ENCODE measurements at regions not wholly inside any gene's neighbourhood (a gene's known extent, or its start where the extent isn't known, plus 50 kb on each side); places are given as distances from the start of the nearest gene placed in this dataset.

DNA sequence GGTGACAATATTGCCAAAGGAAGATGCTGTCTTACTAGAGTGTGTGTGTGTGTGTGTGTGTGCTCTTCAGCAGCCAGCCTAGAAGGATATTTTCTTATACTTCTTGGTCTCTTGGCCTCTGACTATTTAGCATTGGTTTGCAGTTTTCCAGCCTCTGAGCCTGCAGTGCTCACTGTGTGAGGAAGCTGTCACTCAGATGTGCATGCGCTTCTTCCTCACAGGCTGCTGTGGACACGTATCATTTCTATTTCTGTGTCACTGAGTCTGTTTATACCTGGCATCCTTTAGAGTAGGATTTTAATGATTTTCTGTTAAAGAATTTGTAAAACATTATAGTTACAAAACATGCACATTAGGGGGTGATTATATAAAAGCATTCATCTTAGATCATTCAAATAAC, 83.3 kb downstream of the ALDH8A1 start:
- DNase-seq, result no peak

DNA sequence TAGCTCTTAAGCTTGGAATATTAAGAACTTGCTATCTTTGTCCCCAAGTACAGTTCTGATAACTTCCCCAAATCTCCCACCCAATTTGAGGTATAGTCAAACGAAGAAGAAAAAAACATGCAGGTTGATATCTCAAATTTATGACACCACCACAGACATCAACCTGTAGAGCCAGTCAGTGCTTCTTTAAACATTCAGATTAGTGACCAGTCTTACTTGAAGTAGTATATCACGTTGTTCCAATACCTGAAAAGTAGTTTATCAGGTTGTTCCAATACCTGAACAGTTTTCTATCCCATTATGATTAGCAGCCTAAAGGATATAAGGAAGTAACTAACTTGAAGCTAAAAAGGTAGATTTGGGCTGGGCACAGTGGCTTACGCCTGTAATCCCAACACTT, 85.3 kb downstream of the ALDH8A1 start:
- no peak for DNase-seq

DNA sequence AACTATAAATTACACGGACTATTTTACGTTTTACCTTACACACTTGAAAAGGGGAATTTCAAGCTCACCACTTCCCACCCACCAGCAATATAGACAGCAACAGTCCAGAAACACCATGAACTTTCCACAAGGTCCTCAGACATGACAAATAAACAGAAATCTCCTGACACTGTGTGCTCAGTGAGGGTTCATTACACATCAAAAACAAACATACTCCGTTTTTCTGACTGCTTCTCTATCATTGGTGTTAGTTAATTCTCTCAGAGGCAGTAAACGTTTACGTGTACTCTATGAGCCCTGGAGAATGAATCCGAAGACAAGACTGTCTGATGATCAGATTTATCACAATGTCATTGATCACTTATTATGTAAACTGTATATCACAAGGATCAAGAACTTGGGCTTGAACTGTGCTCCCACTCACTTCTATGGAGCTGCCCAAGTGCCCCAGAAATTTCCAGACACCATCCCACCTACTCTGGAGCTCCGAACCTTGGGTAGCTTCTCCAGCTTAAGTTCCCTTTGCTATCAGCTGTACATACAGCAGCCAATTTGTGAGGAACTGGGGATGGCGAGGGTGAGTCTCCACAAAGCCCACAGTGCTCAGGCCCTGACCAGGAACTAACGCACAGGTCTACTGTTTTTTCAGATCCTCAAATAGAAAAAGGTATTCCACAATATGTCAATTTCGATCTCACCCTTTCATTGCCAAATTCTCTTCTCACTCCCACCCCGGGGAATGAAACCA, 86.0 kb downstream of the ALDH8A1 start:
- DNase-seq, result no peak

DNA sequence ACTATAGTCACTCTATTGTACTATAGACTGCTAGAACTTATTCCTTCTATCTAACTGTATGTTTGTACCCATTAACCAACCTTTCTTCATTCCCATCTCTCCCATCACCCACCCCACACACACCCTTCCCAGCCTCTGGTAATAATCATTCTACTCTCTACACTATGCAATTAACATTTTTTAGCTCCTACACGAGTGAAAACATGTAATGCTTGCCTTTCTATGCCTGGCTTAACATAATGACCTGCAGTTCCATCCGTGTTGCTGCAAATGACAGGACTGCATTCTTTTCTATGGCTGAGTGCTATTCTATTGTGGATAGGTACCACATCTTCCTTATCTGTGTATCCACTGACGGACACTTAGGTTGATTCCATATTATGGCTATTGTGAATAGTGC, 95.5 kb downstream of the ALDH8A1 start:
- no peak for DNase-seq

DNA sequence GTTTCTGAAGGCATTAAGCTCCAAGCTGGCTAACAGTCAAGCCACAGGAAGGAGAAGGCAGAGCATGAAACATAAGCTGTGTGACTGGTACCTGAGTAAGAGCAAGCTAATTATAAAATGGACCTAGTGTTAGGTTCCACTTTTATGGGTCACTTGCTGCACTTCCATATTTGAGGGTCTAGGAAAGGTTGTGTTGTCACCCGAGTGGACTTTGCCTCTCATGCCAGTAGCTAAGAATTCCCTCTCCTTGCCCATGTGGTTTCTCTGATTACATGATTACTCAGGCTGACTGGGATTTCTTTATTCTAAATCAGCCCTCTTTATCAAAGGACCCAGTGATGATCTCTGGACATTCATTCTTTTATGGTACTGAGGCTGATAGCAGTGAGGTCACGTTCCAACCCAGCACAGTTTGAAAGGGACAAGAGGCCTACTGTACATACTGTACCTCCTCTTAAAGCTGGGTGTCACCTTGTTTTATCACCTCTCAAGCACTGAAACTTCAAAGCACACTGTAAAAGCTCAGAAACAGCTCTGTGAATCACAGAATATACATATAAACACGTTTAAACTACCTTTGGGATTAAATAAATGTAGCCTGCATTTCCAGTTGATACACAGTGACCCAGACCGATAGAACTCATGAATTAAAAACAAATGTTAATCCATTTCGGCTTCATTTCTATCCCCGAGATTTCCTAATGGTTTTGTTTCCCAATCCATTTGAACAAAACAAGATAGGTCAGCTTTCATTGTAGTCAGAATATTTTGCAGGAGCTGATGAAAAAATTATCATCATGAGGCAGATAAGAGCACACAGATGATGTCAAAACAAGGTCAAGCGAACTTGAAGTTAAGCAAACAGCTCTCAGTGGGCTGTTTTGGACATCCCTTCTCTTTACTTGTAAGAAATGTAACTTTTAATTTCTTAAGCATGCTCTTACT, 96.5 kb downstream of the ALDH8A1 start:
- no peak for DNase-seq

DNA sequence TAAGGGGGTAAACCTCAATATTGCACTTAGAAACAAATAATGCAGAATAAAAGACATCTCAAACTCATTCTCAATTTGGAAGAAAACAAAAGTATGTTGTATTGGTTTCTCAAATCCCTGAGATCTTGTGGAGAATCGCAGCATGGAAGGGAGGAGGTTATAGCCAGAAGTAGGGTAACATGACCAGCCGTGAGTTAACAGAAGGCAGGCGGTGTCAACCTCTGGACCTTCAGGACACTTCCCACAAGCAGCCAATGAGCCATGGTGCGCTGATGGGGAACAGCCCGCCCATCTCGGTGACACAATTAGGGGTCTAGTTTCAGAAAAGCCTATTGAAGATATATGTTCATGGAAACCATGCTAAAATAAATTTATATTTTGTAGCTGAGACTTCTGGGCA, 98.4 kb downstream of the ALDH8A1 start:
- no peak for DNase-seq

DNA sequence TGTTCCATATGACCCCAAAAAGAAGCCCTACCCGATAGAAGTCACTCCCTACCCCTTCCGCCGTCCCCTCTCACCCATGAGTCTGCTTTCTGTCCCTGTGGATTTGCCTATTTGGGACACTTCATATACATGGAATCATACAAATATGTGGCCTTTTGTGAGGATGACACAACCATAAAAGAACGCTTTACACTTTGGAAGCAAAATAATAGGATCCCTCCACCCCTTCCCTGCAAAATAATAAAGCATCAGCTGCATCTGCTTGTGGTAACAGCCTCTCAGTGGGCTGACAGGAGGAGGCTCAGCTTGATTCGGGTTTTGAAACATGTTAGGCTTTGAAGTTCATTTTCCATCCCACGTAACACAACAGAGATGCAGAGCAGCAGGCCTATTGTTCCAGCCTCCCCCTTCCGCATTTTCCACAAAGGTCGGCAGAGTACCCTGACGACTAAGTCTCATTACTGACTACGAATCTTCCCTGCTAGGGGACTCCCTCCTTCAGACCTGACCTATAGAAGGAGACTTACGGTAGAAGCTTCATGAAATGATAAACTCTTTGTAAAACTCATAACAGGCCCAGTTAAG, 99.1 kb downstream of the ALDH8A1 start:
- DNase-seq, result no peak

DNA sequence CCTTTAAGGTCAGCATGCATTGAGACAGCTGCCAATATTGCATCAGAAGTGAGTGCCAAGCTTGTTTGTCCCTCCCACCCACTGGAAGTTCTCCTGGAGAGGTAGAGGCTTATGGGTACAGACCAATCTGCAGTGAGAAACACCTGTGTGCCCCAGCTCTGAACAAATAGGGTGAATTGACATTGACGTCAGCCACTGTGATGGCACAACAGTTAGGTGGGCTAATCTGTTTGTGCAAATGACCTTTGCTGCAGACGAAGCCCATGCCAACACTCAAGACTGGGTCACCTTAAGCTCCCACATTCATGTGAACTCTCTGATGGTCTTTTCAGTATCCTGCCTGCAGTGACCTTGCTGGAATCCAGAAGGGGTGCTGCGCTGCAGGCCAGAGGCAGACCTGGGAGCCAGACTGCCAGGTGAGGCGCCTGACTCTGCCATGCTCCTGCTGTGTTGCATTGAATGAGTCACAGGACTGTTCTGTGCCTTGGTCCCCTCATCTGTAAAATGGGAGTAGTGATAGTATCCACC, 99.9 kb downstream of the ALDH8A1 start:
- no peak for DNase-seq

DNA sequence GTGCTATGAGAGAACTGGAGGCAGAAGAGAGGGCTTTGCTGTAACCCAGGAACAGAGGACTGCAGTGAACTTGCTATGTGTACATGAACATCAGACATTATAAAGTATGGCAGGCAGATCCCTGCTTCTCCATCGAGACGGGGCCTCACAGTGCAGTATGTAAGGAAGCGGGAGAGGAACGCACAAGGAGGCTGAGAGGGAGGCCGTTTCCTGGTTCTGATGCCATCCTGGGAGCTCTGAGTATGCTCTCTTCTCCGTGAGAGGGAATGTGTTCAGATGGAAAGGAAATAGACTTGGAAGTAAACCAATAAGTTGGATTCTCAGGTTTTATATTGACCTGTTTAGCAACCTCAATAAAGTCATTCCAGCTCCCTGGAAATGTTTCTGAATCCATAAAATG, 101.8 kb downstream of the ALDH8A1 start:
- DNase-seq, result no peak

DNA sequence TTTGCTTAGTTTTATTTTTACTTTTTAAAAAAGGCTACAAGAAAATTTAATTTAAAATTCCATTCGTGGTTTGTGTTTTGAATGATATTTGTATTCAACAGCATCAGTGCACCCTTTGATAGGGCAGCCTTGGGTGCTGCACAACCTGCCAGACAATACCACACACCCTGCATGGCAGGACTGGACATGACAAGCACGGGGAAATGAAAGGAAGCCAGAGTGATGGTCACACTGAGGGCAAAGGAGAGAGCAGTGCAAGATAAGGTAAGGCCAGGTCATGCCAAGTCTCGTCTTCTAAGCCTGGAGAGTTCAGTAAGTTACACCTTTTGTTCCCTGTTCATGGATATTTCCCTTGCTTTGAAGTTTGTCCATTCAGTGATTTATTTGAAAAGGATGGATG, 103.0 kb downstream of the ALDH8A1 start:
- no peak for DNase-seq

DNA sequence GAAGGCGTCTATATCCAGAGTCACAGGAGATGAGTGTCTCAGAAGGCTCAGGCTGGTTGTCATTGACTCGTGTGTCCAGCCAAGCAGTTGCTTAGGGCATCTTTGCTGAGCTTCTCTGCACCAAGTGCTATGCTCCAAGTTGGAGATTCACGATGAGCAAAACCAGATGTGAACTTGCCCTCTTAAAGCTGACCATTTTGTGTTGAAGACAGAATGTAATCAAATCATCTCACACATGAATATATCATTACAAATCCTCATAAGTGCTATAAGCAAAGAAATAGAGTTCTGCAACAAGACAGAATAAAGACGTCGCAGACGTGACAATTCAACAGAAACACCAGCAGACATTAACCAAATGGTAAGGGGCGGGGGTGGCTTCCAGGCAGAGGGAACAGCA, 103.9 kb downstream of the ALDH8A1 start:
- no peak for DNase-seq

DNA sequence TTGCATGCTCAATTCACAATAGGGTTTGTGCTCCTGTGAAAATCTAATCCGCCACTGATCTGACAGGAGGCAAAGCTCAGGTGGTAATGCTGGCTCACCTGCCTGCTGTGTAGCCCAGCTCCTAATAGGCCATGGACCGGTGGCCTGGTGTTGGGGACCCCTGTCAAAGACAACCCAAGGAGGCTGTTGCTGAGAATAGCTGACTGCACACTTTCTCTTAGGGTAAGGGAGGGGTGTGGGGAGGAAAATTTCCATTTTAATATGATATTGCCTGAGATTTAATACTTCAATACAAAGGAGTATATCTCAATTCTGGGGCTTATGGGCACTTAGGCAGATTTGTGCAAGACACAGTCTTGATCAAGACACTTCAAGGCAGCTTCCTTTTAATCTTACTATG, 105.8 kb downstream of the ALDH8A1 start:
- DNase-seq, result no peak

DNA sequence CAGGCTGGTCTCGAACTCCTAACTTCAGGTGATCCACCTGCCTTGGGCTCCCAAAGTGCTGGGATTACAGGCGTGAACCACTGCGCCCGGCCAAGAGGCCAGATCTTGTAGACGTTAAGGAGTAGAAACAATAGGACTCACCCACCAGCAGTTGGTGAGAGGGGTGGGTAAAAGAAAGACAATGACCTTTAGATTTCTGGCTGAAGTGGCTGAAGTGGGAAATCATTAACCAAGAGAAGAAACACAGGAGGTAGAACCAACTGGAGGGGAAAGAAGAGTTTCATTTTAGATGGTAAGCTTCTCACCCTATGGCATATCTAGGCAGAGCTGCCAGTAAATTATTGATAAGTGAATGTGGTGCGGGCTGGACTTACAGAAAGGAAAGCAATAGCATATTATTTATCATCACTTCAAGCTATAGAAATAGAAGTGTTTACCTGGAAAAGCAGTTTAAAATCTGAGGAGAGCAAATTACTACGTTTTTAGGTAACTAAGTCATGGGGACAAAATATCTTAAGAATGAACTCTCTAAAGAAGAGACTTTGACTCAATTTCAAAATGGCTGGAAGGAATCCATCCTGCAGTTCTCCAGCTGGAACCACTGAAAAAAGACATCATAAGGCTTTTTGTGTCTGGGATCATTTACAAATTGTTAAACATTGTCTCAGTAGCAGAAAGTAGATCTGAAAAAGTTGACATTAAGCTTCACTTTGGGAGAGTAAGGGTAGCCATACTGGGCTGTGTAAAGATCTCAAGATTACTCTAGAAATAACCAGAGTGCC, 109.6 kb downstream of the ALDH8A1 start:
- no peak for DNase-seq

DNA sequence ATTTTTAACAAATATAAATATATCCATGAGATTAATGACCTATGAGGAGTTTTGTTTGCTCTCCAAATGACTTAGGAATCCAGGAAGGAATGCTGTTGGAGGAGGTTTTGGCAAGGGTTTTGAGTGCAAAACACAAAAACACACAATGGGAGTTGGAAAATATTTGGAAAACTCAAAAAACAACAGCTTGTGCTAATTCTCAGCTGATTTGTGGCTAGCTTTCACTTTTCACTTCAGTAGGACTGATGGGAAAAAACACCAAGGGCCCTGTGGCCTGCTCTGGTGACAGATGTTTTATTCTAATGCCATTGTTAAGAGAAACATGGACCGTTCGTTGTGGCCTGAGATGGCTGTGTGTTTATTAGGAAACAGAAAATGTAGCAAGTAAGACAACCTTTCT, 113.9 kb downstream of the ALDH8A1 start:
- no peak for DNase-seq

DNA sequence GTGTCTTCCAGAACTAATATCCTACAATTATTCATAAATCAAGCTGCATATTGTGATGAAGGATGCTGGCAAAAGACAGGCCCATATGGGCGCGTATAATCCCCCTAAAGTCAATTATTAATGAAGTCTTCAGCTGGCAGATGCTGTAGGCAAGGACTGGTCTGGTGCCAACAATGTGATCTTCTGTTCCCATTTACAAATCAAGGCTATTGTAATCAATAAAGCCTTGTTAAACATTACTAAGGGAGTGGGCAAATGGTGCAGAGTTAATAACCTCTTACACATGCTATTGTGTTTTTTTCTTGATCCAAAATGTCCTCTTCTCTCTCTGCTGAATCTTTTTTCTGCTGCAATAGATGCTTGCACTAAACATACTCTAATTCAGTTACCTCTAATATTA, 119.0 kb downstream of the ALDH8A1 start:
- DNase-seq, result no peak

DNA sequence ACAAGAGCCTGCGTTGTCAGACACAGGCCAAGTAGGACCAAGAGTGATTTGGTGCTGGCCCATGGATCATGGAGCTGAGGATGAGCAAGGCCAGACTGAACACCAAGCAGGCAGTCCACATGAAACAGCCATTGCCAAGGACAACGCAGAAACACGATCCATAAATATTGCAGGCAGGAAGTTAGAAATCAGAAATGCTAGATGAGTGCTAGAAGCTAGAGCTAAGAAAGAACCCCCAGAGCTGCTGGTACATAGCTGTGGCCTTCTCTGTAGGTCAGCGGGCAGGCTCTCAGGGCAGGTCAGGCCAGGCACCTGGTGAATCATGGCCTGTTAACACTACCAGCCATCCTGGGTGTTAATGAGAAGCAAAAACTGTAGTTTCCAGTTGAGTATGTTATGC, 119.7 kb downstream of the ALDH8A1 start:
- no peak for DNase-seq

DNA sequence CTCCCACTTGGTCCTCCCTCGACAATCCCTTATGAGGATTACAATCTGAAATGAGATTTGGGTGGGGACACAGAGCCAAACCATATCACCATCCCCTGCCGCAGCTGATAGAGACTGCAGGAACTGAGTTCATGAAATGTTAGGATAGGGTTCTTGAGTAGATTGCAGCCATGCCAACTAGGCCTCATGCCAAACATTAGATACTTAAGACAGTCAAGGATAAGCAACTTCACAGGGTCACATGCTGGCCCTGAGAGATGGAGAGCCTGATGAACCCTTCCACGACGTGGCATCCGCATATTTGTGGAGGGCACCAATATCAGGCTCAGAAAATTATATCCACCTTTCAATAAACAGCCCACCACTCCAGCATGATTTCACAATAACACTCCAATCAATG, 121.3 kb downstream of the ALDH8A1 start:
- DNase-seq, result no peak

DNA sequence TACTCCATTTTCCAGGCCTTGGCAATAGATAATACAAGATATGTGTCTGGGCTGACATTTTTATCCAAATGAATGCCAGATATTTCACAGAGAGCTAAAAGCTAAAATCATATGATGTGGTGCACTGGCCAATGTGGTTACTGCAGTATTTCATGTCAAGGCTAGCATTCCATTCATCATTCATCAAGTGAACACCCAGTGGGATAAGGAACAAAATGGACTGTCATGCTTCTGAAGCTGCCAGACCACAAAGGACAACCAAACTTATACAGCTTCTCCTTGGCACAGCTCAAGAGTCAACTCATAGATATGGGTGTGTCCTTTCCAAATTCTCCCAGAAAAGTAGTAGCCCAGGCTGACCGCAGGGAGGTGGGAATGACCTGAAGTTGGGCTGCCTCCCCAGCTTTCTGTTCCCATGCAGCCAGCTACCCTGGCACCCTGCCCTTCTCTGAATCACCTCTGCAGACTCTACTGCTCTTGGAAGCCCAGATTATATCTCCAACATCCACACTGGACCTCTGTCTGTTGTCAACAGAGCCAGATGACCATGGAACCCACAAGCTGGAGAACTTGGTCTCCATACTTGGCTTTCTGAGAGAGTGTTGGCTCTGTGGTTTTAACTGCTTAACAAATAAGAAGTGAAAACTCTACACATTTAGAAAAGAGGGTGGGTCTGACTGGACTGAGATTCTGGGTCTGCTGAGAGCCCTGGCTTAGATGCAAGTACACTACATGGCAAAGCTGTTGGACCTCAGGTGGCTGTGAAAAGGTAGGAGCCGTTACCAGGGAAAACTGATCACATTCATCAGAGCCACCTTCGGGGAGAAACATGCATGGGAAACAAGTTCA, 122.8 kb downstream of the ALDH8A1 start:
- DNase-seq, result no peak

DNA sequence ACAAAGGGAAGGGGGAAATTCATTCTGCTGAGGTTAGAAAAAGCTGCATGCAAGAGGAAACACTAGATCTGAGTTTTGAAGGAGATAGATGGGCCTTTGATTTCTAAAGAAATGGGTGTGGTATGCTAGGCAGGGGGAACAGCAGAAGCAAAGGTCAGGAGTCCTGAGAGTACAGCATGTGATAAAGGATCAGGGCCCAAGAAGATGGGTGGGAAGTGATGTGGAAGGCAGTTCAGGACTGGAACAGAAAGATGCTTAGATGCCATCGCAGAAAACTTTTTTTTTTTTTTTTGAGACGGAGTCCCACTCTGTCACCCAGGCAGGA, 126.2 kb downstream of the ALDH8A1 start:
- DNase-seq, result no peak

DNA sequence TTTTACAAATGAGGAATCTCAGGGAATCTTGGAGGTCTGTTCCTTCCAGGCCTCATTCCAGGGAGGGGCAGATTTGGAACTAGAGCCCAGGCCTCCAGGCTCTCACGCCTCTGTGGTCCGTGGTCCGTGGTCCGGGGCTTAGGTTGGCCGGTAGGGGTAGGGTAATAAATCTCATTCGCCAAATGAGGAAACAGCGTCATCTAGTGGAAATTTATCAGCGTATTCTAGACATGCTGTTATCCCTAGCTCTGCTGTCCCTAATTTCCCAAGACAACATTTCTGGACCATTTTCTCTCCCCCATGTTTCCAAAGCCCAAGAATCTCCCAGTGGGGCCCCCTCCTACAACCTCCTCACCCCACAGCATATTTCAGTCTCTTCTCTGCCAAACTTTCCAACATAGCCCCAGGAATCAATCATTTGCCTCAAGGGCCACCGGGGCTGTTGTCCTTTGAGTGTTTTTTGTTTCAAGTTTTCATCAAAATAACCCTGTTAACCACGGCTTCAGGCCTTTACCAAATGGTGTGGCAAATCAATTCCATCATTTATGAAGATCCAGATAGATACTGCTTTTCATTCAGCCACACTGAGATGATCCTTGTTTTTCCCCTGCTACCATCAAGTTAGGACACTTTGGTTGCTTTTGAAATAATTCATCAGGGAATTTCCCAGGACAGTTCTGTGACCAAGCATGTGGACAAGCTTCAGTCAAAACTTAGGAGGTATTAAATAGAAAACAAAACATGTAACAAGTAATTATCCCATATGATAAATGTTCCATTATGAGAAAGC, 126.8 kb downstream of the ALDH8A1 start:
- DNase-seq, result no peak

Data from T-helper 9 cell (primary cell).